ENCODE measurements at regions not wholly inside any gene's neighbourhood (a gene's known extent, or its start where the extent isn't known, plus 50 kb on each side); places are given as distances from the start of the nearest gene placed in this dataset.

DNA sequence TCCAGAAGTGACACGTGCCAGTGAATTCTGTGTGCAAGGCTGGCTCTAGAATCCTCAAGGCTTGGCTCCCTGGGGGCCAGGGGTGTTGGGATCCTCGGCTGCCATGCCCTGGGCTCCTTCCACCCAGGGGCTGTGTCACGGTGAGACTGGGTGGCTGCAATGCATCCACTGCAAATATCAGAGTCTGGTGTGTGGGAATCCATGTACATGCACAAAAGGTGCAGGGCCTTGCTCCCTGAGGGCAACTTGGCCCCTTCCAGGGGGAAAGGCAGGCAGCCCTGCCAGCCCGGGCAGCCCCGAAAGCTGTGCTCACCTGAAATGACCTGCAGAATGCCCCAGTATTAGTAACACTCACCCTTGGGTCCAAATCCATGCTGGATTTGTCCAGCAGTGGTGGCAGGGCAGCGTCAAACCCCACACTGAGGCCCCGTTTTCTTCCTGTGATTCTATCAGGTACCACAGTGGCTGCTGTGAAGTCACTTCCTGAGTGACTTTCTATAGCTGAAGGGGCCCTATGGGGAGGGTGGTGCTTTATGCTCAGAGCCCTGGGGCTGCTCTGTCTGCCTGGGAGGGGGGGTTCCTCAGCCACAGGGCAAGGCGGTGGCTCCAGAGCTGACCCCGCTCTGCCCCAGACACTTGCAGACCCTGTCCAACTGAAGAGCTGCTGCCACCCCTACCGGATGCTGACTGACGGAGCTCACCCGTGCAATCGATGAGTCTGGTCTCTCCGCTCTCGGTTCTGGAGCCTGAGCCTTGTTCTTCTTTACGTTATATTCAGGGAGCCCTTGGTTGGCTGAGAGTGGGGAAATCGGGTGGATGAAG, 317.7 kb downstream of the GLRX3 start:
- no peak overlapping the region for H3K18ac ChIP-seq (ENCODE audit: low read depth, low read length)
- no peak overlapping the region for H2BK20ac ChIP-seq (ENCODE audit: low read depth, low read length)
- H4K91ac ChIP-seq (ENCODE audit: insufficient read depth, low read depth, low read length): no peak overlapping the region
- POLR2A ChIA-PET (ENCODE audit: unreplicated experiment): no interaction called here
- no peaks in the 10 kb centered on the region for H3K4me1 ChIP-seq (ENCODE audit: control insufficient read depth, insufficient read depth, low read length)
- no peaks in the 10 kb centered on the region for H4K20me1 ChIP-seq (ENCODE audit: insufficient read depth, low read length)
- H3K4me3 ChIP-seq (ENCODE audit: insufficient read depth, low read depth, low read length): no peak overlapping the region
- H4K5ac ChIP-seq (ENCODE audit: low read depth, low read length): no peak overlapping the region
- H3K9me1 ChIP-seq (ENCODE audit: insufficient read depth, low read length): no peaks in the 10 kb centered on the region
- no peaks in the 10 kb centered on the region for H3K79me1 ChIP-seq (ENCODE audit: low read depth in 1 of 2, low read length in 2 of 2)
- BruUV-seq (replicated peaks): no TSS peak
- no peak overlapping the region for H2BK5ac ChIP-seq (ENCODE audit: low read depth, low read length, poor library complexity, severe bottlenecking)
- ATAC-seq (ENCODE audit: low read depth): no peak
- no peak overlapping the region for H2BK120ac ChIP-seq (ENCODE audit: low read depth, low read length)
- H3K56ac ChIP-seq (ENCODE audit: extremely low read depth, insufficient read depth, low read length): no peak overlapping the region
- H3K9me3 ChIP-seq (ENCODE audit: control insufficient read depth, insufficient read depth, low read length): peaks cover 47% of the 10 kb centered on the region
- H3K27me3 ChIP-seq (ENCODE audit: control insufficient read depth, insufficient read depth, low read length): no peaks in the 10 kb centered on the region
- no peak overlapping the region for H2AK9ac ChIP-seq (replicated peaks; ENCODE audit: low read depth, low read length, poor library complexity)
- dilution Hi-C loops (cut with HindIII; ENCODE audit: low sequenced_read_pairs, unreplicated experiment): no loop called here
- 80% methylated on average over 5 of the region's 17 CpGs; no CpG with 5 or more reads in 1 of the 2 experiments for WGBS, 2 experiments (ENCODE audit: extremely low coverage in 2 of 2, insufficient read length in 1 of 2)
- no peak overlapping the region for H2BK15ac ChIP-seq (ENCODE audit: low read depth, low read length)
- DNase-seq: no peak
- no peak overlapping the region for H3K14ac ChIP-seq (replicated peaks; ENCODE audit: low read depth, low read length)
- H3K23ac ChIP-seq (ENCODE audit: low read depth, low read length): no peak overlapping the region
- no peak overlapping the region for H4K8ac ChIP-seq (ENCODE audit: low read depth in 2 of 2, low read length in 2 of 2)
- intact Hi-C loops (cut with micrococcal nuclease): no loop called here
- H3K36me3 ChIP-seq (ENCODE audit: control insufficient read depth, insufficient read depth, low read length): no peaks in the 10 kb centered on the region
- no peak overlapping the region for H3K9ac ChIP-seq (ENCODE audit: low read depth, low read length)
- H3K4ac ChIP-seq (ENCODE audit: low read depth, low read length): no peak overlapping the region
- H3K27ac ChIP-seq (ENCODE audit: insufficient read depth, low read length): no peak overlapping the region
- no peak overlapping the region for H2AFZ ChIP-seq (replicated peaks; ENCODE audit: low read length, poor library complexity)
- TF ChIP-seq MXI1 (IDR thresholded peaks at IDR 0.05; ENCODE audit: borderline replicate concordance, low read depth, low read length) (no peak), MAZ (IDR thresholded peaks at IDR 0.05; ENCODE audit: borderline replicate concordance, low read depth, low read length) (no peak), CEBPB (IDR thresholded peaks at IDR 0.05; ENCODE audit: low read depth, low read length) (no peak), MAFK (IDR thresholded peaks at IDR 0.05; ENCODE audit: low read depth, low read length) (no peak), FOS (IDR thresholded peaks at IDR 0.05; ENCODE audit: low read depth, low read length) (no peak), RCOR1 (IDR thresholded peaks at IDR 0.05; ENCODE audit: insufficient replicate concordance, low read length) (no peak), NFE2L2 (IDR thresholded peaks at IDR 0.05; ENCODE audit: low read depth, low read length) (no peak), RAD21 (IDR thresholded peaks at IDR 0.05; ENCODE audit: low read length) (no peak), CHD1 (IDR thresholded peaks at IDR 0.05; ENCODE audit: low read depth, low read length) (no peak), RFX5 (IDR thresholded peaks at IDR 0.05; ENCODE audit: low read depth, low read length) (no peak), BHLHE40 (IDR thresholded peaks at IDR 0.05; ENCODE audit: low read depth, low read length) (no peak)
- TF ChIP-seq, protein P1, sequence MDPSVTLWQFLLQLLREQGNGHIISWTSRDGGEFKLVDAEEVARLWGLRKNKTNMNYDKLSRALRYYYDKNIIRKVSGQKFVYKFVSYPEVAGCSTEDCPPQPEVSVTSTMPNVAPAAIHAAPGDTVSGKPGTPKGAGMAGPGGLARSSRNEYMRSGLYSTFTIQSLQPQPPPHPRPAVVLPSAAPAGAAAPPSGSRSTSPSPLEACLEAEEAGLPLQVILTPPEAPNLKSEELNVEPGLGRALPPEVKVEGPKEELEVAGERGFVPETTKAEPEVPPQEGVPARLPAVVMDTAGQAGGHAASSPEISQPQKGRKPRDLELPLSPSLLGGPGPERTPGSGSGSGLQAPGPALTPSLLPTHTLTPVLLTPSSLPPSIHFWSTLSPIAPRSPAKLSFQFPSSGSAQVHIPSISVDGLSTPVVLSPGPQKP (IDR thresholded peaks at IDR 0.05; ENCODE audit: borderline replicate concordance, low read depth, low read length): no peak
- in situ Hi-C loops (cut with MboI; ENCODE audit: low sequenced_read_pairs): no loop called here
- CTCF ChIA-PET: no interaction called here
- no peak overlapping the region for H2AK5ac ChIP-seq (ENCODE audit: low read depth, low read length)
- H3K4me2 ChIP-seq (ENCODE audit: low read depth, low read length): no peak overlapping the region
